Suprapubic skin (tissue), 3 donors: ENCODE measurements at regions not wholly inside any gene's neighbourhood (a gene's known extent, or its start where the extent isn't known, plus 50 kb on each side); places are given as distances from the start of the nearest gene placed in this dataset.

ENCODE experiments used
- CTCF ChIP-seq, 2 donors: fragments of 200-600 bp in 1 of 2; fragments of 450-650 bp in 1 of 2; sonication (generic) in 1 of 2; IDR thresholded peaks; one replicate each; pipeline ENCODE4 v1.5.1; 2016 to 2019; ENCODE audit warnings: antibody characterized with exemption in 2 of 2, mild to moderate bottlenecking in 1 of 2, moderate library complexity in 1 of 2
- POLR2AphosphoS5 ChIP-seq, 3 donors: sonication (generic); formaldehyde crosslinking; IDR thresholded peaks; one replicate each; pipeline ENCODE4 v1.6.1; 2017; ENCODE audit warnings: antibody characterized with exemption in 3 of 3

GRCh38 chr13:26880735-26881134, 120.1 kb upstream of the GPR12 start:
- TF ChIP-seq POLR2AphosphoS5 (IDR thresholded peaks at IDR 0.05): no peak
- TF ChIP-seq CTCF (IDR thresholded peaks at IDR 0.05): no peak
